ENCODE measurements at regions not wholly inside any gene's neighbourhood (a gene's known extent, or its start where the extent isn't known, plus 50 kb on each side); places are given as distances from the start of the nearest gene placed in this dataset.

DNA sequence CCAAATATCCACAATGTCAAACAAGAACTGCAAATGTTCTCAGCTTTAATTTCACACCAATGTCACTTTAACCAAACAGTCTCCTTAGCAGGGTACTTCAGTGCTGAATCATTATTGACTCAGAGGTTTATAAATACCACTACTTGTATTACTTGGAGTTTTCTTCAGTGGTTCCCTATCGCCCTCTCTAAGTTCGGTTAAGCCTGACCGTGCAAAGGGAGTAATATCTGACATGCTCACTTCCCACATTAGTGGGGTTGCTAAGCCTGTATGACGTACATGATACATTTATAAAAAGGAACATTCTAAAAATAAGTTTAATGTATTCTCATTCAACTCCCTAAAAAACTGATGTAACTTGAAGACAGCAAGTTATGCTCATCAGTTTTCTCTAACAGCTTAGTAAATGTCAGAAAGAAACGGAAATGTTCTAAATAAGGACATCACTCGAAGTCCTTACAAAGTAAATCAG lies 93.1 kb upstream of the ZC3H12C start:
- peaks cover 0 to 5% of the 10 kb centered on the region in 2 experiments for H3K27me3 ChIP-seq (ENCODE audit: control insufficient read depth in 1 of 2, insufficient read depth in 2 of 2, low read length in 2 of 2)
- Mint-ChIP-seq H3K4me1 (ENCODE audit: low read depth) (no peaks in the 10 kb centered on the region), H3K27ac (no peak overlapping the region), H3K36me3 (ENCODE audit: low read depth) (no peaks in the 10 kb centered on the region), H3K27me3 (peaks cover 8% of the 10 kb centered on the region), H3K9me3 (no peaks in the 10 kb centered on the region), H3K4me3 (no peak overlapping the region)
- intact Hi-C loops (cut with DNase I, micrococcal nuclease) = no loop called here
- H3K27ac ChIP-seq (ENCODE audit: low read depth in 1 of 2, low read length in 2 of 2) = no peak overlapping the region
- TF ChIP-seq, protein P1, sequence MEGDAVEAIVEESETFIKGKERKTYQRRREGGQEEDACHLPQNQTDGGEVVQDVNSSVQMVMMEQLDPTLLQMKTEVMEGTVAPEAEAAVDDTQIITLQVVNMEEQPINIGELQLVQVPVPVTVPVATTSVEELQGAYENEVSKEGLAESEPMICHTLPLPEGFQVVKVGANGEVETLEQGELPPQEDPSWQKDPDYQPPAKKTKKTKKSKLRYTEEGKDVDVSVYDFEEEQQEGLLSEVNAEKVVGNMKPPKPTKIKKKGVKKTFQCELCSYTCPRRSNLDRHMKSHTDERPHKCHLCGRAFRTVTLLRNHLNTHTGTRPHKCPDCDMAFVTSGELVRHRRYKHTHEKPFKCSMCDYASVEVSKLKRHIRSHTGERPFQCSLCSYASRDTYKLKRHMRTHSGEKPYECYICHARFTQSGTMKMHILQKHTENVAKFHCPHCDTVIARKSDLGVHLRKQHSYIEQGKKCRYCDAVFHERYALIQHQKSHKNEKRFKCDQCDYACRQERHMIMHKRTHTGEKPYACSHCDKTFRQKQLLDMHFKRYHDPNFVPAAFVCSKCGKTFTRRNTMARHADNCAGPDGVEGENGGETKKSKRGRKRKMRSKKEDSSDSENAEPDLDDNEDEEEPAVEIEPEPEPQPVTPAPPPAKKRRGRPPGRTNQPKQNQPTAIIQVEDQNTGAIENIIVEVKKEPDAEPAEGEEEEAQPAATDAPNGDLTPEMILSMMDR (IDR thresholded peaks at IDR 0.05) = no peak
- DNase-seq = peak in 3 of 14 experiments; percentile 25 to 58 (median 44)
- no peaks in the 10 kb centered on the region for H3K9me3 ChIP-seq (ENCODE audit: control insufficient read depth in 1 of 2, insufficient read depth in 1 of 2, low read length in 2 of 2)
- ChIA-PET CTCF (no interaction called here), POLR2A (no interaction called here)
- H3K4me3 ChIP-seq (ENCODE audit: low read length) = no peak overlapping the region
- H3K36me3 ChIP-seq (ENCODE audit: insufficient read depth, low read length) = no peaks in the 10 kb centered on the region
- ATAC-seq (ENCODE audit: poor library complexity) = no peak
- no peaks in the 10 kb centered on the region for H3K4me1 ChIP-seq (ENCODE audit: insufficient read depth, low read length)

DNA sequence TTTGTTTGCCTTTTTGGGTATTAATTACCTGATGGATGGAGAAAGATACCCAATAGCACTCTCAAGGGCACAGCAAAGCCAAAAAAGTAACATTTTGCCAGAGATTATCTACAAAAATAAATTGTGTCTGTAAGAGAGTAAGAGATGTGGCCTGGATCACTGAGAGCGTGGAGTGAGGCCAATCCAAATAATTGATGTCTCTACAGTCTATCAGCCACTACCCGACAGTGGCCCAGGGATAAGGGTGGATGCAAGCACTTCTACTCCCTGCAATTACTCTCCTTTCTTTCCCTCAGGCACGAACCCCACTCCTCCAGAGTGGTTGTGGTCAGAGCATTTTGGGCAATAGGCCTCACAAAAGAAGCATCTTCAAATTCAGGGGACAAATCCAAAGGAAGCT lies 92.3 kb upstream of the ZC3H12C start:
- ATAC-seq (ENCODE audit: poor library complexity) = no peak
- Histone ChIP-seq H3K9me3 (ENCODE audit: control insufficient read depth in 1 of 2, insufficient read depth in 1 of 2, low read length in 2 of 2) (no peaks in the 10 kb centered on the region), H3K4me3 (ENCODE audit: low read length) (no peak overlapping the region), H3K27ac (ENCODE audit: low read depth in 1 of 2, low read length in 2 of 2) (no peak overlapping the region), H3K4me1 (ENCODE audit: insufficient read depth, low read length) (no peaks in the 10 kb centered on the region), H3K36me3 (ENCODE audit: insufficient read depth, low read length) (no peaks in the 10 kb centered on the region), H3K27me3 (ENCODE audit: control insufficient read depth in 1 of 2, insufficient read depth in 2 of 2, low read length in 2 of 2) (peaks cover 0 to 5% of the 10 kb centered on the region in 2 experiments)
- intact Hi-C loops (cut with DNase I, micrococcal nuclease) = no loop called here
- Mint-ChIP-seq H3K9me3 (no peaks in the 10 kb centered on the region), H3K36me3 (ENCODE audit: low read depth) (no peaks in the 10 kb centered on the region), H3K4me3 (no peak overlapping the region), H3K4me1 (ENCODE audit: low read depth) (no peaks in the 10 kb centered on the region), H3K27me3 (peaks cover 8% of the 10 kb centered on the region), H3K27ac (no peak overlapping the region)
- CTCF ChIA-PET = no interaction called here
- POLR2A ChIA-PET = no interaction called here
- TF ChIP-seq, protein P1 (IDR thresholded peaks at IDR 0.05) = no peak
- DNase-seq = no peak

DNA sequence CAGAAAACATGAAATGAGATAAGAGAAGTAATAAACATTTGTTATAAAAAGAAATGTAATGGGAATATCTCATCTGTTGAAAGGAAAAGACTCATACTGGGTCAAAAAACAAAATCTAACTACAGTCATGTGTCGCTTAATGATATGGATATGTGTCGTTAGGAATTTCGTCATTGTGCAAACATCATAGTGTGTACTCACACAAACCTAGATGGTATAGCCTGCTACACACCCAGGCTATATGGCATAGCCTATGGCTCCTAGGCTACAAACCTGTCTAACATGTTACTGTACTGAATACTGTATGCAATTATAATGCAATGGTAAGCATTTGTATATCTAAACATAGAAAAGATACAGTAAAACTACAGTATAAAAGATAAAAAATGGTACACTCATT lies 89.8 kb upstream of the ZC3H12C start:
- Mint-ChIP-seq H3K27ac (no peak overlapping the region), H3K4me1 (ENCODE audit: low read depth) (no peaks in the 10 kb centered on the region), H3K9me3 (no peaks in the 10 kb centered on the region), H3K4me3 (no peak overlapping the region), H3K27me3 (peaks cover 8% of the 10 kb centered on the region), H3K36me3 (ENCODE audit: low read depth) (no peaks in the 10 kb centered on the region)
- no peak for DNase-seq
- H3K27me3 ChIP-seq (ENCODE audit: control insufficient read depth in 1 of 2, insufficient read depth in 2 of 2, low read length in 2 of 2) = peaks cover 0 to 5% of the 10 kb centered on the region in 2 experiments
- CTCF ChIA-PET = no interaction called here
- no peaks in the 10 kb centered on the region for H3K4me1 ChIP-seq (ENCODE audit: insufficient read depth, low read length)
- H3K36me3 ChIP-seq (ENCODE audit: insufficient read depth, low read length) = no peaks in the 10 kb centered on the region
- TF ChIP-seq, protein P1 (IDR thresholded peaks at IDR 0.05) = no peak
- no peak for ATAC-seq (ENCODE audit: poor library complexity)
- intact Hi-C loops (cut with DNase I, micrococcal nuclease) = no loop called here
- H3K27ac ChIP-seq (ENCODE audit: low read depth in 1 of 2, low read length in 2 of 2) = no peak overlapping the region
- no peak overlapping the region for H3K4me3 ChIP-seq (ENCODE audit: low read length)
- H3K9me3 ChIP-seq (ENCODE audit: control insufficient read depth in 1 of 2, insufficient read depth in 1 of 2, low read length in 2 of 2) = no peaks in the 10 kb centered on the region
- POLR2A ChIA-PET = no interaction called here
